ENCODE measurements at regions not wholly inside any gene's neighbourhood (a gene's known extent, or its start where the extent isn't known, plus 50 kb on each side); places are given as distances from the start of the nearest gene placed in this dataset.

GRCh38 chr2:136297312-136297711 lies 179.4 kb upstream of the CXCR4 start:
- no peaks in the 10 kb centered on the region for H3K27me3 ChIP-seq (ENCODE audit: insufficient read depth, poor library complexity, severe bottlenecking)
- H3K27ac ChIP-seq (replicated peaks) = no peak overlapping the region
- DNase-seq (ENCODE audit: low read depth in 1 of 2, low spot score in 1 of 2) = no peak

GRCh38 chr2:136295168-136295567 lies 177.2 kb upstream of the CXCR4 start:
- Histone ChIP-seq H3K27ac (replicated peaks) (no peak overlapping the region), H3K27me3 (ENCODE audit: insufficient read depth, poor library complexity, severe bottlenecking) (no peaks in the 10 kb centered on the region), H3K4me3 (replicated peaks; ENCODE audit: insufficient read depth, low read length) (no peak overlapping the region)
- DNase-seq (ENCODE audit: low read depth in 1 of 2, low spot score in 1 of 2) = no peak
- TF ChIP-seq REST (IDR thresholded peaks at IDR 0.05; ENCODE audit: insufficient replicate concordance, low read depth) (no peak), CTCF (IDR thresholded peaks at IDR 0.05; ENCODE audit: insufficient read depth, low read length) (no peak)

More at GRCh38 chr2:136297312-136297711, 179.4 kb upstream of the CXCR4 start:
- TF ChIP-seq GABPA (IDR thresholded peaks at IDR 0.05; ENCODE audit: low read depth) = no peak
- TF ChIP-seq REST (IDR thresholded peaks at IDR 0.05; ENCODE audit: insufficient replicate concordance, low read depth) = no peak
- no peak for TF ChIP-seq POLR2AphosphoS5 (IDR thresholded peaks at IDR 0.05; ENCODE audit: low read depth)
- no peak for TF ChIP-seq SPI1 (IDR thresholded peaks at IDR 0.05; ENCODE audit: borderline replicate concordance, low read depth)
- TF ChIP-seq CTCF (IDR thresholded peaks at IDR 0.05; ENCODE audit: insufficient read depth, low read length) = no peak
- no peak overlapping the region for H3K4me3 ChIP-seq (replicated peaks; ENCODE audit: insufficient read depth, low read length)

- DNase-seq (ENCODE audit: low read depth in 1 of 2, low spot score in 1 of 2) = no peak
- TF ChIP-seq CTCF (IDR thresholded peaks at IDR 0.05; ENCODE audit: insufficient read depth, low read length) (no peak), GABPA (IDR thresholded peaks at IDR 0.05; ENCODE audit: low read depth) (no peak), REST (IDR thresholded peaks at IDR 0.05; ENCODE audit: insufficient replicate concordance, low read depth) (no peak), SPI1 (IDR thresholded peaks at IDR 0.05; ENCODE audit: borderline replicate concordance, low read depth) (no peak), POLR2AphosphoS5 (IDR thresholded peaks at IDR 0.05; ENCODE audit: low read depth) (no peak)
- no peaks in the 10 kb centered on the region for H3K27me3 ChIP-seq (ENCODE audit: insufficient read depth, poor library complexity, severe bottlenecking)
- H3K27ac ChIP-seq (replicated peaks) = no peak overlapping the region
- no peak overlapping the region for H3K4me3 ChIP-seq (replicated peaks; ENCODE audit: insufficient read depth, low read length)
Measured at GRCh38 chr2:136291871-136292270, 173.9 kb upstream of the CXCR4 start.
